Thoracic aorta (tissue), 2 donors: ENCODE measurements at regions not wholly inside any gene's neighbourhood (a gene's known extent, or its start where the extent isn't known, plus 50 kb on each side); places are given as distances from the start of the nearest gene placed in this dataset.
A peak's percentile ranks its signal among the peaks of the same experiment; 100 is the strongest.

Source experiments
- ATAC-seq: fragments of 150-250 bp; one replicate; pipeline ENCODE4 v1.8.0; 2017; ENCODE audit warnings: low read depth; ENCODE audit not compliant: insufficient number of reproducible peaks, low FRiP score
- DNase-seq: peaks from one replicate; pipeline ENCODE4 v3.0.0-alpha.2; 2020; ENCODE audit warnings: low spot score
- H3K27ac ChIP-seq, 2 donors: fragments of 200-600 bp; sonication (generic); 1 replicate in 1 of 2; 2 replicates in 1 of 2; pipeline ENCODE4 v1.5.1; 2016; ENCODE audit warnings: mild to moderate bottlenecking in 2 of 2, moderate library complexity in 2 of 2
- H3K27me3 ChIP-seq: fragments of 200-600 bp; sonication (generic); replicated peaks from 2 replicates; pipeline ENCODE4 v1.6.0; 2016; ENCODE audit warnings: mild to moderate bottlenecking; ENCODE audit not compliant: insufficient read depth
- H3K36me3 ChIP-seq: fragments of 200-600 bp; sonication (generic); one replicate; pipeline ENCODE4 v1.5.1; 2016
- H3K4me1 ChIP-seq, 2 donors: fragments of 200-600 bp; sonication (generic); 1 replicate in 1 of 2; 2 replicates in 1 of 2; pipeline versions ENCODE4 v1.5.1 to v1.6.0; 2016; ENCODE audit warnings: low read depth in 2 of 2, mild to moderate bottlenecking in 1 of 2; ENCODE audit not compliant: control insufficient read depth in 1 of 2
- H3K4me3 ChIP-seq: fragments of 200-600 bp; sonication (generic); 2 replicates; pipeline ENCODE4 v1.5.1; 2016; ENCODE audit warnings: mild to moderate bottlenecking
- H3K9me3 ChIP-seq: fragments of 200-600 bp; sonication (generic); 2 replicates; pipeline ENCODE4 v1.5.1; 2016
- TF ChIP-seq, protein P1 (sequence below): fragments of 200-600 bp; sonication (generic); IDR thresholded peaks from one replicate; pipeline ENCODE4 v1.5.1; 2019; ENCODE audit warnings: antibody characterized with exemption

DNA sequence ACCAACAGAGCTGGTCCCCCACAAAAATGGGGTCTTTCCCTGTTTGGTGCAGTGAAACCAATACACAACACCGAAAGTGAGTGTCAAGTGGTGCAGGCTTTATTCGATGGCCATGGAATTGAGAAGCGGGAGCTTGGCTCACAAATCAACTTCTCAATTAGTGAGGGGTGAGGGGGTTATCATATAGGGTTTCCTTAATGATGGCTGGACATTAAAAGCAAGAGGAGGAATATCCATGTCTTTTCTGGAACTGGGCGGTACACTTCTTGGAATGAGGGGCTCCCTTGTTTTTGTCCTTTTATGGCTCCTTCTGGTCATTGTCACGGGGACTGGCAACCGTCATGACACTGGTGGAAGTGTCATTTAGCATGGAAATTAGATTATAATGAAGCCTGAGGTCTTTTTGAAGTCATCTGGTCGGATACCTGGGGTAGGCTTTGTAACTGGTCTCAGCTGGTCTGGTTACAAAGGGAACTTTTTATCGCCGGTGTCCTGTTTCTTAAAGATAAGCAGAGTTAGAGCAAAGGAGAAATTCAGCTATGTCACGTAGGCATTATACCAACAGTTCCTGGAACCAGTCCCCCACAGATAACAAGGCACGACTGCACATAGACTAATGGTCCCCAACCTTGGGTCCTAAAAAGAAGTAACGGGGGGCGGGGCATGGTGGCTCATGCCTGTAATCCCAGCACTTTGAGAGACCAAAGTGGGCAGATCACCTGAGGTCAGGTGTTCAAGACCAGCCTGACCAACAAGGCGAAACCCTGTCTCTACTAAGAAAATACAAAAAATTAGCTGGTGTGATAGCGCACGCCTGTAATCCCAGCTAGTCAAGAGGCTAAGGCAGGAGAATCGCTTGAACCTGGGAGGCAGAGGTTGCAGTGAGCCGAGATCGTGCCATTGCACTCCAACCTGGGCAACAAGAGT is 93.5 kb upstream of the NDUFV2 start:
- no peaks in the 10 kb centered on the region for H3K36me3 ChIP-seq
- ATAC-seq, result no peak

GRCh38 chr18:9009703-9010488 is 92.6 kb upstream of the NDUFV2 start:
- Histone ChIP-seq H3K4me1 (no peaks in the 10 kb centered on the region), H3K4me3 (no peak overlapping the region), H3K27ac (no peak overlapping the region), H3K9me3 (no peaks in the 10 kb centered on the region), H3K27me3 (no peaks in the 10 kb centered on the region), H3K36me3 (no peaks in the 10 kb centered on the region)
- ATAC-seq (no peak), DNase-seq (no peak)
- TF ChIP-seq, protein P1, sequence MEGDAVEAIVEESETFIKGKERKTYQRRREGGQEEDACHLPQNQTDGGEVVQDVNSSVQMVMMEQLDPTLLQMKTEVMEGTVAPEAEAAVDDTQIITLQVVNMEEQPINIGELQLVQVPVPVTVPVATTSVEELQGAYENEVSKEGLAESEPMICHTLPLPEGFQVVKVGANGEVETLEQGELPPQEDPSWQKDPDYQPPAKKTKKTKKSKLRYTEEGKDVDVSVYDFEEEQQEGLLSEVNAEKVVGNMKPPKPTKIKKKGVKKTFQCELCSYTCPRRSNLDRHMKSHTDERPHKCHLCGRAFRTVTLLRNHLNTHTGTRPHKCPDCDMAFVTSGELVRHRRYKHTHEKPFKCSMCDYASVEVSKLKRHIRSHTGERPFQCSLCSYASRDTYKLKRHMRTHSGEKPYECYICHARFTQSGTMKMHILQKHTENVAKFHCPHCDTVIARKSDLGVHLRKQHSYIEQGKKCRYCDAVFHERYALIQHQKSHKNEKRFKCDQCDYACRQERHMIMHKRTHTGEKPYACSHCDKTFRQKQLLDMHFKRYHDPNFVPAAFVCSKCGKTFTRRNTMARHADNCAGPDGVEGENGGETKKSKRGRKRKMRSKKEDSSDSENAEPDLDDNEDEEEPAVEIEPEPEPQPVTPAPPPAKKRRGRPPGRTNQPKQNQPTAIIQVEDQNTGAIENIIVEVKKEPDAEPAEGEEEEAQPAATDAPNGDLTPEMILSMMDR, result no peak

More for the DNA sequence above, 93.5 kb upstream of the NDUFV2 start:
- TF ChIP-seq, protein P1, result no peak
- DNase-seq, result no peak
- H3K4me3 ChIP-seq, result no peak overlapping the region
- H3K9me3 ChIP-seq, result no peaks in the 10 kb centered on the region
- H3K27me3 ChIP-seq, result no peaks in the 10 kb centered on the region
- no peak overlapping the region for H3K27ac ChIP-seq
- H3K4me1 ChIP-seq, result no peaks in the 10 kb centered on the region

DNA sequence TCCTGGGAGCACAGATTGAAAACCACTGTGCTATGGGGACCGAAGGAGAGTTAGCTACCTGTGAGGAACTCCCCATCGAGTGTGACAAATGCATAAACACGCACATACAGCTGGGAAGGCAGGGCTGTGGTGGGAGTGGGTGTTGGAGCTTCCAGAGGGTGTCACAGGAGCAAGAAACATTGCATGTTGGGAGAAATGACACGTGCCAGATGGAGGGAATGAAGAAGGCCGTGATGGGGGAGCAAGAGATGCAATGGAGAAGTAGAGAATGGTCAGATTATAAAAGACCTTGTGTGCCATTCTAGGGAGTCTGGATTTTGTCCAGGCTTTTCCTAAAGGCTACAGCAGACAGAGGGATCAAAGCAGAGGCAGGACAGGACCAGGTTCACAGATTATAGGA is 91.1 kb upstream of the NDUFV2 start:
- Histone ChIP-seq H3K27me3 (no peaks in the 10 kb centered on the region), H3K36me3 (no peaks in the 10 kb centered on the region), H3K4me3 (no peak overlapping the region), H3K27ac (no peak overlapping the region), H3K9me3 (no peaks in the 10 kb centered on the region), H3K4me1 (peaks cover 2 to 3% of the 10 kb centered on the region in 2 donors)
- ATAC-seq, result no peak
- TF ChIP-seq, protein P1, result no peak
- no peak for DNase-seq

- Histone ChIP-seq H3K4me1 (peaks cover 11 to 20% of the 10 kb centered on the region in 2 donors), H3K27me3 (no peaks in the 10 kb centered on the region), H3K36me3 (no peaks in the 10 kb centered on the region), H3K9me3 (no peaks in the 10 kb centered on the region), H3K27ac (no peak overlapping the region), H3K4me3 (no peak overlapping the region)
- TF ChIP-seq, protein P1, result no peak
- no peak for DNase-seq
- ATAC-seq, result no peak
Observed at GRCh38 chr18:9013926-9014373, 88.5 kb upstream of the NDUFV2 start.

DNA sequence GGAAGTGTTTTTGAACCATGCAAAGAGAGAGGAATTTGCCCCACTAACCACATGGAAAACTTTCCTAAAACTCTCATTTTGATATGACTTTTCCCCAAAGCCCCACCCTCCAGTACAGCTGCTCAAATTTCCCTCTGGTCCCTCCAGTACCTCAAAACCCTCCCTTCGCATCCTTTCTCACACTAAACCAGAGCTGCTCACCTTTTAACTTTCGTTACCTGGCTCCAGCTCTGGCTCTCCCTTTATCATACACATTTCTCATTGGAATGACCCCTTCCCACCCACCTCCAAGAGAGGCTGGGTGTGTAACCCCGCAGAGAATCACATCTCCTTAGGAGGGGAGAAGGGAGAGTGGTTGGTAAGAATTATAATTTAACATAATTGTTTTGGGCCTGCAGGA is 86.8 kb upstream of the NDUFV2 start:
- TF ChIP-seq, protein P1, result no peak
- peak overlapping the region; percentile 85 to 94 for H3K27ac ChIP-seq
- H3K9me3 ChIP-seq, result no peaks in the 10 kb centered on the region
- peaks cover 11 to 20% of the 10 kb centered on the region in 2 donors for H3K4me1 ChIP-seq
- DNase-seq (no peak), ATAC-seq (no peak)
- H3K4me3 ChIP-seq, result no peak overlapping the region
- H3K27me3 ChIP-seq, result no peaks in the 10 kb centered on the region
- H3K36me3 ChIP-seq, result no peaks in the 10 kb centered on the region
